ENCODE measurements at regions not wholly inside any gene's neighbourhood (a gene's known extent, or its start where the extent isn't known, plus 50 kb on each side); places are given as distances from the start of the nearest gene placed in this dataset.

- no peak for TF ChIP-seq EZH2 (IDR thresholded peaks at IDR 0.05; ENCODE audit: borderline replicate concordance, low read length)
- no peak for TF ChIP-seq CTCF (IDR thresholded peaks at IDR 0.05; ENCODE audit: low read length)
- Histone ChIP-seq H2AFZ (ENCODE audit: low read length) (no peak overlapping the region), H3K4me1 (ENCODE audit: insufficient read depth, low read length, severe bottlenecking) (no peaks in the 10 kb centered on the region), H3K27ac (ENCODE audit: low read depth, low read length, poor library complexity, severe bottlenecking) (no peak overlapping the region), H3K4me2 (ENCODE audit: low read length) (no peak overlapping the region), H4K20me1 (ENCODE audit: insufficient read depth, low read length) (no peaks in the 10 kb centered on the region), H3K4me3 (ENCODE audit: low read depth, low read length, poor library complexity, severe bottlenecking) (no peak overlapping the region), H3K79me2 (ENCODE audit: insufficient read depth, low read length) (no peaks in the 10 kb centered on the region), H3K9me2 (ENCODE audit: low read depth, low read length) (no peaks in the 10 kb centered on the region), H3F3A (ENCODE audit: insufficient read depth, low read length) (no peaks in the 10 kb centered on the region), H3K9ac (ENCODE audit: low read length) (no peak overlapping the region), H3K36me3 (ENCODE audit: insufficient read depth, low read length) (no peaks in the 10 kb centered on the region), H3K9me3 (ENCODE audit: low read length) (no peaks in the 10 kb centered on the region), H3K27me3 (ENCODE audit: insufficient read depth, low read length) (no peaks in the 10 kb centered on the region)
These were observed 151.2 kb downstream of the ELOVL4 start for GRCh38 chr6:79796197-79796596.

- Histone ChIP-seq H3K9me2 (ENCODE audit: low read depth, low read length) (no peaks in the 10 kb centered on the region), H3K4me2 (ENCODE audit: low read length) (no peak overlapping the region), H3K9ac (ENCODE audit: low read length) (no peak overlapping the region), H3K9me3 (ENCODE audit: low read length) (no peaks in the 10 kb centered on the region), H2AFZ (ENCODE audit: low read length) (no peak overlapping the region), H4K20me1 (ENCODE audit: insufficient read depth, low read length) (no peaks in the 10 kb centered on the region), H3K79me2 (ENCODE audit: insufficient read depth, low read length) (no peaks in the 10 kb centered on the region), H3K4me1 (ENCODE audit: insufficient read depth, low read length, severe bottlenecking) (no peaks in the 10 kb centered on the region), H3K4me3 (ENCODE audit: low read depth, low read length, poor library complexity, severe bottlenecking) (no peak overlapping the region), H3F3A (ENCODE audit: insufficient read depth, low read length) (no peaks in the 10 kb centered on the region), H3K27ac (ENCODE audit: low read depth, low read length, poor library complexity, severe bottlenecking) (no peak overlapping the region), H3K27me3 (ENCODE audit: insufficient read depth, low read length) (no peaks in the 10 kb centered on the region), H3K36me3 (ENCODE audit: insufficient read depth, low read length) (no peaks in the 10 kb centered on the region)
- no peak for TF ChIP-seq CTCF (IDR thresholded peaks at IDR 0.05; ENCODE audit: low read length)
- no peak for TF ChIP-seq EZH2 (IDR thresholded peaks at IDR 0.05; ENCODE audit: borderline replicate concordance, low read length)
These were observed 157.5 kb downstream of the ELOVL4 start for GRCh38 chr6:79789896-79790295.

- H4K20me1 ChIP-seq (ENCODE audit: insufficient read depth, low read length), result no peaks in the 10 kb centered on the region
- no peak overlapping the region for H3K4me2 ChIP-seq (ENCODE audit: low read length)
- H3K9me2 ChIP-seq (ENCODE audit: low read depth, low read length), result no peaks in the 10 kb centered on the region
- no peaks in the 10 kb centered on the region for H3K79me2 ChIP-seq (ENCODE audit: insufficient read depth, low read length)
- H3K36me3 ChIP-seq (ENCODE audit: insufficient read depth, low read length), result no peaks in the 10 kb centered on the region
- no peaks in the 10 kb centered on the region for H3K9me3 ChIP-seq (ENCODE audit: low read length)
- H3K4me3 ChIP-seq (ENCODE audit: low read depth, low read length, poor library complexity, severe bottlenecking), result no peak overlapping the region
- no peaks in the 10 kb centered on the region for H3F3A ChIP-seq (ENCODE audit: insufficient read depth, low read length)
- TF ChIP-seq CTCF (IDR thresholded peaks at IDR 0.05; ENCODE audit: low read length) (no peak), EZH2 (IDR thresholded peaks at IDR 0.05; ENCODE audit: borderline replicate concordance, low read length) (no peak)
- no peaks in the 10 kb centered on the region for H3K27me3 ChIP-seq (ENCODE audit: insufficient read depth, low read length)
- no peak overlapping the region for H3K9ac ChIP-seq (ENCODE audit: low read length)
- H2AFZ ChIP-seq (ENCODE audit: low read length), result no peak overlapping the region
- no peaks in the 10 kb centered on the region for H3K4me1 ChIP-seq (ENCODE audit: insufficient read depth, low read length, severe bottlenecking)
- H3K27ac ChIP-seq (ENCODE audit: low read depth, low read length, poor library complexity, severe bottlenecking), result no peak overlapping the region
These were observed 157.6 kb downstream of the SH3BGRL2 start for GRCh38 chr6:79788756-79789155.
